GM10266 (cell line): ENCODE measurements at regions not wholly inside any gene's neighbourhood (a gene's known extent, or its start where the extent isn't known, plus 50 kb on each side); places are given as distances from the start of the nearest gene placed in this dataset.
"Not testable (repeated sequence)": the region's sequence is repeated elsewhere in the genome, so short reads cannot be mapped to it uniquely, and the experiment has no call there.

Experiments
- DNase-seq: peaks from one replicate; pipeline ENCODE4 v3.0.0; 2012; ENCODE audit errors: extremely low spot score
- TF ChIP-seq, protein P1 (sequence below): IDR thresholded peaks from 2 replicates; pipeline ENCODE4 v1.5.1; 2012; ENCODE audit warnings: mild to moderate bottlenecking, low read depth; ENCODE audit not compliant: control insufficient read depth, insufficient read depth; ENCODE audit errors: missing control alignments

- no peak for DNase-seq
Observed at GRCh38 chr12:30180602-30181001, 396.9 kb upstream of the TMTC1 start.

GRCh38 chr12:30178916-30179315 lies 395.2 kb upstream of the TMTC1 start:
- DNase-seq = no peak
- TF ChIP-seq, protein P1, sequence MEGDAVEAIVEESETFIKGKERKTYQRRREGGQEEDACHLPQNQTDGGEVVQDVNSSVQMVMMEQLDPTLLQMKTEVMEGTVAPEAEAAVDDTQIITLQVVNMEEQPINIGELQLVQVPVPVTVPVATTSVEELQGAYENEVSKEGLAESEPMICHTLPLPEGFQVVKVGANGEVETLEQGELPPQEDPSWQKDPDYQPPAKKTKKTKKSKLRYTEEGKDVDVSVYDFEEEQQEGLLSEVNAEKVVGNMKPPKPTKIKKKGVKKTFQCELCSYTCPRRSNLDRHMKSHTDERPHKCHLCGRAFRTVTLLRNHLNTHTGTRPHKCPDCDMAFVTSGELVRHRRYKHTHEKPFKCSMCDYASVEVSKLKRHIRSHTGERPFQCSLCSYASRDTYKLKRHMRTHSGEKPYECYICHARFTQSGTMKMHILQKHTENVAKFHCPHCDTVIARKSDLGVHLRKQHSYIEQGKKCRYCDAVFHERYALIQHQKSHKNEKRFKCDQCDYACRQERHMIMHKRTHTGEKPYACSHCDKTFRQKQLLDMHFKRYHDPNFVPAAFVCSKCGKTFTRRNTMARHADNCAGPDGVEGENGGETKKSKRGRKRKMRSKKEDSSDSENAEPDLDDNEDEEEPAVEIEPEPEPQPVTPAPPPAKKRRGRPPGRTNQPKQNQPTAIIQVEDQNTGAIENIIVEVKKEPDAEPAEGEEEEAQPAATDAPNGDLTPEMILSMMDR = no peak

More at GRCh38 chr12:30180602-30181001, 396.9 kb upstream of the TMTC1 start:
- TF ChIP-seq, protein P1 = no peak

- no peak for DNase-seq
- TF ChIP-seq, protein P1 = no peak
Observed at GRCh38 chr12:30169839-30170591, 386.3 kb upstream of the TMTC1 start.

DNA sequence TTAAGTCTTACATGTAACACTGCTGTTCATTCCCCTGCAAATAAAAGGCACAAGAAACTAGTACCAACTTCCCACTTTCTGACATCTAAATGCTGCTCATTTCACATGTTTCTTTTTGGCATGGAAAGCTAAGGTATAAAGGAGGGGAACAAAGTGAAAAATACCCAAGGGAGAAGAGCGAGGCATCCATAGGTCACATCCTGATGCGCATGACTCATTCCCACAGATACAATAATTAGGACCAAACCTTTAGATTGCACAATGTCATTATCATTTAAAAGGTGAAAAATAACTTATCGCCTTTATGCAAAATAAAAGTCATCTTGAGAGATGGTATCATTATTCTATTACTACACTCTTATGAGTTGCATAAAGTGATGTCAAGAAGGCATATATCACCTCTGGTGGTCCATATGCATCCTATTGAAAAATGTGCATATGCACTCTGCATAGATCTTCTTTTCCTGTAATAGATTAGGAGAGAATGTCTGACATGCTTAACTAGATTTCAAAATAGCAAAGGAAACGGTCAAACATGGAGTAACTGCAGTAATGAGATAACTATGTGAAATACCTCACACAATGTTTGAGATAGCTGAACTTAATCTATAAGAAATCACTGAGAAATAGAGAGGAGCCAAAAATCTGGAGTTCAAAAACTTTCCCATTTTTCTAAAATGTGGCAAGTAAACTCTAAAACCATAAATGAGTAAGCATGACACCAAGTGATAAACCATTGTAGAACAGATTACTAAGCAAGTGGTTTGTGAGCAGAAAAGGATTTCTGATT lies 382.5 kb upstream of the TMTC1 start:
- TF ChIP-seq, protein P1 = no peak
- no peak for DNase-seq

DNA sequence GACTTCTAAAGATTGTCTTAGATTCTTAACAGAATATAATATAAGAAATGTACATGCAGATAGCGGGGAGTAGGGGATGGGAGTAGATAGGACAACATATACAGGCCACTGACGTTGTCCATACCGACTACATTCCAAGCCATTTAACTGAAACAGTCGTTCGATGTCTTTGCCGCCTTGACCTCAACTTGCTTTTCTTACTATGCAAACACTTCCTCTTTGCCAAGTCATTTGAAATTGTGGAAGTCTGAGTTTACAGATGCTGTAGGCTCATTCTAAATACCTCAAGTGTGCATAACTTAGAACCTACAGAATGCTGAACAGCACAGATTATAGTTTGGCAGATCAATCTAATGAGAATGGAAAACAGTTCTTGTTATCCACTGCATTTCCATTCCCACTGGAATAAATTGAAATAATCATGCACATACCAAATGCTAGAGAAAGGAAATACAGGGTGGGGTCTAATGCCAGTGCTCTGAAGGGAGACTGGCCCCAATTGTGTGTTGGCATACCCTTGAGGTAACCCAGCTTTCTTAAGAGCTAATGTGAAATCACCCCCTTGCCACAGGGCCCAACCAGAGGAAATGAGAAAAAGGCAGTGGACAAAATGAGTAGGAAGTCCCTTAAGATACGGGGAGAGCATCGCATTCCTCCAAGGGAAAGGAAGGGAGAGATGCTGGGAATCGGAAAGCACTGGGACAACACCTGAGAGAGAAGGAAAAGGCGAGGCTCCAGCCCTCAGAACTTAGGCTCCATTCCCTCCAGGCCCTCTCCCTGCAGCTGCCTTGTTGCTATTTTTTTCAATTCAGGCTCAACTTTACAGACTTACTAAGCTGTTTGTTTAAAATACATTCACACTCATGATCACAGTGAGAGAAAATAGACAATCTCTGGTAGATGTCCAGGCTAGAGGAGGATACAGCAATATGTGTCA lies 380.9 kb upstream of the TMTC1 start:
- no peak for DNase-seq
- TF ChIP-seq, protein P1 = no peak

DNA sequence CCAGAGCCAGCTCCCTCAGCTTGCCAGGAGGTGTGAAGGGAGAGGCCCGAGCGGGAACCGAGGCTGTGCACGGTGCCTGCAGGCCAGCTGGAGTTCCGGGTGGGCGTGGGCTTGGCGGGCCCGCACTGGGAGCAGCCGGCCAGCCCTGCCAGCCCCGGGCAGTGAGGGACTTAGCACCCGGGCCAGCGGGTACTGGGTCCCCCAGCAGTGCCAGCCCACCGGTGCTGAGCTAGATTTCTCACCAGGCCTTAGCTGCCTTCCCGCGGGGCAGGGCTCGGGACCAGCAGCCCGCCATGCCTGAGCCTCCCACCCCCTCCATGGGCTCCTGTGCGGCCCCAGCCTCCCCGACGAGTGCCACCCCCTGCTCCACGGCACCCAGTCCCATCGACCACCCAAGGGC lies 373.1 kb upstream of the TMTC1 start:
- not testable (repeated sequence) for DNase-seq

GRCh38 chr12:30155001-30155730 lies 371.4 kb upstream of the TMTC1 start:
- DNase-seq = no peak
- TF ChIP-seq, protein P1 = no peak
